H1 (cell line): ENCODE measurements at regions not wholly inside any gene's neighbourhood (a gene's known extent, or its start where the extent isn't known, plus 50 kb on each side); places are given as distances from the start of the nearest gene placed in this dataset.

Experiments
- CTCF ChIA-PET: fragments of 300-600 bp; sonication (Branson Sonifier 250); formaldehyde crosslinking; loops from one replicate; lab custom pipeline; 2021; ENCODE audit not compliant: partially characterized antibody; lab: Charles Lee
- POLR2A ChIA-PET: fragments of 300-600 bp; sonication (Branson Sonifier 250); formaldehyde crosslinking; loops from one replicate; lab custom pipeline; 2021; ENCODE audit warnings: inconsistent platforms; ENCODE audit not compliant: partially characterized antibody; lab: Charles Lee
- DNase-seq, 2 experiments: peaks; one replicate each; pipeline versions ENCODE4 v3.0.0 to v3.0.0-alpha.2; 2010 to 2022; ENCODE audit warnings: low spot score in 2 of 2, low read depth in 1 of 2, mixed read lengths in 1 of 2
- FAIRE-seq: peaks from 2 replicates; lab custom pipeline; 2011; peaks lifted over from hg19 to GRCh38; lab: Jason Lieb, UNC
- H2AFZ ChIP-seq: 2 replicates; pipeline ENCODE4 v1.8.1; 2012; ENCODE audit warnings: low read length, inconsistent platforms
- H2AK5ac ChIP-seq: 2 replicates; pipeline ENCODE4 v1.6.1; 2013; ENCODE audit warnings: low read depth, low read length
- H2BK120ac ChIP-seq: replicated peaks from 2 replicates; pipeline ENCODE3; 2013; ENCODE audit warnings: low read depth, low read length, inconsistent platforms
- H2BK12ac ChIP-seq: 2 replicates; pipeline ENCODE4 v1.6.1; 2013; ENCODE audit warnings: low read depth, low read length
- H2BK15ac ChIP-seq: 2 replicates; pipeline ENCODE4 v1.6.1; 2013; ENCODE audit warnings: low read length
- H2BK20ac ChIP-seq: 2 replicates; pipeline ENCODE4 v1.6.1; 2013; ENCODE audit warnings: low read length
- H2BK5ac ChIP-seq: 2 replicates; pipeline ENCODE4 v1.6.1; 2013; ENCODE audit warnings: low read depth, low read length
- H3K14ac ChIP-seq: 2 replicates; pipeline ENCODE4 v1.6.1; 2013; ENCODE audit warnings: inconsistent platforms; ENCODE audit not compliant: insufficient read length
- H3K18ac ChIP-seq: 2 replicates; pipeline ENCODE4 v1.6.1; 2013; ENCODE audit warnings: low read length; ENCODE audit errors: extremely low read depth
- H3K23ac ChIP-seq: 2 replicates; pipeline ENCODE4 v1.6.1; 2013; ENCODE audit warnings: inconsistent platforms; ENCODE audit not compliant: insufficient read length
- H3K23me2 ChIP-seq: 2 replicates; pipeline ENCODE4 v1.6.1; 2013; ENCODE audit warnings: low read depth, low read length
- H3K27ac ChIP-seq: 2 replicates; pipeline ENCODE4 v1.6.1; 2011; ENCODE audit warnings: low read depth, low read length, inconsistent platforms
- H3K27me3 ChIP-seq, 4 experiments: replicated peaks in 1 of 4; 1 replicate in 1 of 4; 2 replicates in 3 of 4; pipeline versions ENCODE4 v1.6.1 to v1.8.1; 2011 to 2013; ENCODE audit warnings: low read length in 3 of 4, mild to moderate bottlenecking in 3 of 4, inconsistent platforms in 2 of 4, mixed read lengths in 2 of 4, moderate library complexity in 1 of 4; ENCODE audit not compliant: control insufficient read depth in 3 of 4, insufficient read depth in 3 of 4; ENCODE audit errors: extremely low read depth in 1 of 4
- H3K36me3 ChIP-seq, 4 experiments: 2 replicates each; pipeline versions ENCODE4 v1.6.1 to v1.8.1; 2011 to 2013; ENCODE audit warnings: mild to moderate bottlenecking in 4 of 4, low read length in 3 of 4, moderate library complexity in 2 of 4, control low read depth in 1 of 4, inconsistent platforms in 1 of 4; ENCODE audit not compliant: insufficient read depth in 4 of 4, control insufficient read depth in 2 of 4
- H3K4ac ChIP-seq: replicated peaks from 2 replicates; pipeline ENCODE3; 2013; ENCODE audit warnings: low read length, low read depth, mixed read lengths, inconsistent platforms; ENCODE audit not compliant: insufficient read length
- H3K4me1 ChIP-seq, 4 experiments: replicated peaks in 1 of 4; 1 replicate in 1 of 4; 2 replicates in 3 of 4; pipeline versions ENCODE4 v1.6.1 to v1.8.1; 2011 to 2013; ENCODE audit warnings: low read length in 3 of 4, inconsistent platforms in 2 of 4, mixed read lengths in 1 of 4; ENCODE audit not compliant: insufficient read depth in 4 of 4, control insufficient read depth in 3 of 4
- H3K4me2 ChIP-seq, 2 experiments: 2 replicates each; pipeline versions ENCODE4 v1.6.1 to v1.8.1; 2011 to 2013; ENCODE audit warnings: low read depth in 2 of 2, low read length in 2 of 2, control low read depth in 1 of 2, inconsistent platforms in 1 of 2, mild to moderate bottlenecking in 1 of 2; ENCODE audit not compliant: insufficient read depth in 1 of 2
- H3K4me3 ChIP-seq, 4 experiments: fragments of 200-600, 300-600 bp in 1 of 4; sonication (generic), shearing (Covaris generic), sonication (Bioruptor Twin) in 1 of 4; 2 replicates each; pipeline versions ENCODE4 v1.5.1 to v1.8.1; 2011 to 2016; ENCODE audit warnings: low read length in 4 of 4, low read depth in 3 of 4, control low read depth in 2 of 4, inconsistent platforms in 2 of 4, mild to moderate bottlenecking in 2 of 4, mixed read lengths in 1 of 4, moderate library complexity in 1 of 4; ENCODE audit not compliant: insufficient read depth in 2 of 4; ENCODE audit errors: extremely low read depth in 1 of 4
- H3K56ac ChIP-seq: replicated peaks from 2 replicates; pipeline ENCODE3; 2013; ENCODE audit warnings: low read depth, mild to moderate bottlenecking, mixed read lengths, low read length, inconsistent platforms; ENCODE audit not compliant: insufficient read length
- H3K79me1 ChIP-seq: 2 replicates; pipeline ENCODE4 v1.6.1; 2013; ENCODE audit warnings: low read depth, low read length, control low read depth
- H3K79me2 ChIP-seq, 2 experiments: 2 replicates each; pipeline versions ENCODE4 v1.6.1 to v1.8.1; 2012 to 2013; ENCODE audit warnings: low read length in 2 of 2, mild to moderate bottlenecking in 2 of 2, inconsistent platforms in 1 of 2; ENCODE audit not compliant: insufficient read depth in 2 of 2, control insufficient read depth in 1 of 2
- H3K9ac ChIP-seq, 4 experiments: replicated peaks in 1 of 4; 1 replicate in 1 of 4; 2 replicates in 3 of 4; pipeline versions ENCODE4 v1.6.1 to v1.8.1; 2011 to 2013; ENCODE audit warnings: low read depth in 3 of 4, low read length in 3 of 4, control low read depth in 2 of 4, mild to moderate bottlenecking in 2 of 4, moderate library complexity in 2 of 4, inconsistent platforms in 1 of 4; ENCODE audit errors: extremely low read depth in 1 of 4
- H3K9me3 ChIP-seq, 2 experiments: 2 replicates each; pipeline versions ENCODE4 v1.6.1 to v1.8.1; 2012 to 2013; ENCODE audit warnings: mild to moderate bottlenecking in 2 of 2, moderate library complexity in 2 of 2, control low read depth in 1 of 2, inconsistent platforms in 1 of 2, low read depth in 1 of 2, low read length in 1 of 2, mixed read lengths in 1 of 2; ENCODE audit not compliant: insufficient read depth in 2 of 2
- H4K20me1 ChIP-seq, 2 experiments: replicated peaks in 1 of 2; 2 replicates each; pipeline versions ENCODE3 to v1.8.1; 2011 to 2013; ENCODE audit warnings: inconsistent platforms in 2 of 2, low read length in 2 of 2, mild to moderate bottlenecking in 1 of 2; ENCODE audit not compliant: insufficient read depth in 2 of 2, control insufficient read depth in 1 of 2
- H4K5ac ChIP-seq: 2 replicates; pipeline ENCODE4 v1.6.1; 2013; ENCODE audit warnings: low read length, low read depth, mixed read lengths, inconsistent platforms; ENCODE audit not compliant: insufficient read length
- H4K8ac ChIP-seq: 2 replicates; pipeline ENCODE4 v1.8.0; 2013; ENCODE audit warnings: mild to moderate bottlenecking, moderate library complexity, low read length, inconsistent platforms; ENCODE audit not compliant: insufficient read depth; ENCODE audit errors: extremely low read depth
- H4K91ac ChIP-seq: replicated peaks from 2 replicates; pipeline ENCODE3; 2013; ENCODE audit warnings: low read length, mixed read lengths, inconsistent platforms; ENCODE audit not compliant: insufficient read length
- ASH2L ChIP-seq: fragments of 200-600, 300-600 bp; sonication (generic); IDR thresholded peaks from one replicate; pipeline ENCODE4 v1.7.1; 2017; ENCODE audit warnings: low read length
- CBX8 ChIP-seq: fragments of 300-800, 300-1000 bp; sonication (generic); IDR thresholded peaks from 2 replicates; pipeline ENCODE4 v1.7.1; 2016; ENCODE audit warnings: low read depth, low read length, borderline replicate concordance
- EP300 ChIP-seq, 2 experiments: IDR thresholded peaks; 1 replicate in 1 of 2; 2 replicates in 1 of 2; pipeline ENCODE4 v1.6.1; 2011 to 2012; ENCODE audit warnings: low read depth in 2 of 2, low read length in 2 of 2, mild to moderate bottlenecking in 2 of 2, borderline replicate concordance in 1 of 2, inconsistent platforms in 1 of 2, moderate library complexity in 1 of 2
- POLR2A ChIP-seq, 2 experiments: IDR thresholded peaks; 1 replicate in 1 of 2; 2 replicates in 1 of 2; pipeline ENCODE4 v1.6.1; 2011; ENCODE audit warnings: low read depth in 2 of 2, low read length in 2 of 2, mild to moderate bottlenecking in 2 of 2; ENCODE audit errors: control extremely low read depth in 1 of 2
- SIX5 ChIP-seq: IDR thresholded peaks from 2 replicates; pipeline ENCODE4 v1.6.1; 2011; ENCODE audit warnings: mild to moderate bottlenecking, low read depth, low read length
- SP1 ChIP-seq: IDR thresholded peaks from 2 replicates; pipeline ENCODE4 v1.6.1; 2011; ENCODE audit warnings: low read depth, low read length
- TAF7 ChIP-seq: optimal IDR thresholded peaks from 2 replicates; pipeline ENCODE3; 2011; ENCODE audit warnings: low read depth, mild to moderate bottlenecking, inconsistent platforms, low read length, moderate library complexity, borderline replicate concordance
- TBP ChIP-seq: IDR thresholded peaks from 2 replicates; pipeline ENCODE4 v1.6.1; 2011; ENCODE audit warnings: low read depth, low read length, improper control_type of control experiment
- TF ChIP-seq, protein P1 (sequence below), 3 experiments: IDR thresholded peaks; 1 replicate in 2 of 3; 2 replicates in 1 of 3; pipeline versions ENCODE4 v1.5.1 to v1.6.1; 2011; ENCODE audit warnings: low read length in 3 of 3, mild to moderate bottlenecking in 3 of 3, inconsistent platforms in 2 of 3, low read depth in 1 of 3, moderate library complexity in 1 of 3; ENCODE audit not compliant: insufficient read depth in 1 of 3; ENCODE audit errors: control extremely low read depth in 1 of 3

DNA sequence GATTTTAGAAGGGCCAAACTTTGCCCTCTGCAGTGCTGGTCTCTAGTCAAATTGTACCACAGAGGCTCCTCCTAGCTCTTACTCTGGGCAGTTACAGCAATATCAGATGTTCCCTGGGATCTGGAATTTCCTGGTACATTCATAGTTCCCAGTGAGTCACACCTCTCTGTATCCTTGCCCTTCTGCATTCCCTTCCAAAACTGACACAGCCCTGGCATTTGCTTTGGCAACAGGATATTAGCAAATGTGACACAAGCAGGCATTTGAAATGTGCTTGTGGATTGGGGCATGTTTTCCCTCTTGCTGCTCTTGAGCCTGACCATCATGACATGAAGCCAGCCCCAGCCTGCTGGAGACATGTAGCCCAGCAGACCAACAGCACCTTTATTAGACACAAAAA is 284.7 kb upstream of the AKR1E2 start:
- H3K27ac ChIP-seq, result no peak overlapping the region
- no peak overlapping the region for H2BK20ac ChIP-seq
- H3K9me3 ChIP-seq, result peaks cover 3 to 6% of the 10 kb centered on the region in 2 experiments; a peak in 2 of 4 replicates
- no peak overlapping the region for H3K14ac ChIP-seq
- H4K5ac ChIP-seq, result no peak overlapping the region
- no peak overlapping the region for H4K8ac ChIP-seq
- DNase-seq (no peak), FAIRE-seq (no peak)
- H3K18ac ChIP-seq, result no peak overlapping the region
- H2BK15ac ChIP-seq, result no peak overlapping the region
- ChIA-PET POLR2A (no interaction called here), CTCF (interaction anchor here (0.8 kb wide), 1 partner anchor 231 kb away, joined by 3 read pairs; no protein-coding TSS in a partner anchor)
- H3K79me1 ChIP-seq, result no peaks in the 10 kb centered on the region
- H3K4me2 ChIP-seq, result no peak overlapping the region
- H2BK120ac ChIP-seq, result no peak overlapping the region
- H3K79me2 ChIP-seq, result no peaks in the 10 kb centered on the region
- no peak overlapping the region for H3K23ac ChIP-seq
- H3K23me2 ChIP-seq, result no peaks in the 10 kb centered on the region
- no peak overlapping the region for H2AFZ ChIP-seq
- H3K27me3 ChIP-seq, result no peaks in the 10 kb centered on the region
- H4K91ac ChIP-seq, result no peak overlapping the region
- no peaks in the 10 kb centered on the region for H4K20me1 ChIP-seq
- no peak overlapping the region for H3K56ac ChIP-seq
- H3K9ac ChIP-seq, result no peak overlapping the region
- H3K4me1 ChIP-seq, result no peaks in the 10 kb centered on the region
- H2BK5ac ChIP-seq, result no peak overlapping the region
- no peak overlapping the region for H2AK5ac ChIP-seq
- TF ChIP-seq TBP (no peak), CBX8 (no peak), EP300 (IDR thresholded peaks at IDR 0.05; ENCODE audit: borderline replicate concordance in 1 of 2, low read depth in 2 of 2, low read length in 2 of 2) (no peak), TAF7 (no peak), ASH2L (no peak), SP1 (no peak), POLR2A (IDR thresholded peaks at IDR 0.05; ENCODE audit: control extremely low read depth in 1 of 2, low read depth in 2 of 2, low read length in 2 of 2) (no peak), SIX5 (no peak)
- TF ChIP-seq, protein P1, sequence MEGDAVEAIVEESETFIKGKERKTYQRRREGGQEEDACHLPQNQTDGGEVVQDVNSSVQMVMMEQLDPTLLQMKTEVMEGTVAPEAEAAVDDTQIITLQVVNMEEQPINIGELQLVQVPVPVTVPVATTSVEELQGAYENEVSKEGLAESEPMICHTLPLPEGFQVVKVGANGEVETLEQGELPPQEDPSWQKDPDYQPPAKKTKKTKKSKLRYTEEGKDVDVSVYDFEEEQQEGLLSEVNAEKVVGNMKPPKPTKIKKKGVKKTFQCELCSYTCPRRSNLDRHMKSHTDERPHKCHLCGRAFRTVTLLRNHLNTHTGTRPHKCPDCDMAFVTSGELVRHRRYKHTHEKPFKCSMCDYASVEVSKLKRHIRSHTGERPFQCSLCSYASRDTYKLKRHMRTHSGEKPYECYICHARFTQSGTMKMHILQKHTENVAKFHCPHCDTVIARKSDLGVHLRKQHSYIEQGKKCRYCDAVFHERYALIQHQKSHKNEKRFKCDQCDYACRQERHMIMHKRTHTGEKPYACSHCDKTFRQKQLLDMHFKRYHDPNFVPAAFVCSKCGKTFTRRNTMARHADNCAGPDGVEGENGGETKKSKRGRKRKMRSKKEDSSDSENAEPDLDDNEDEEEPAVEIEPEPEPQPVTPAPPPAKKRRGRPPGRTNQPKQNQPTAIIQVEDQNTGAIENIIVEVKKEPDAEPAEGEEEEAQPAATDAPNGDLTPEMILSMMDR (IDR thresholded peaks at IDR 0.05; ENCODE audit: control extremely low read depth in 1 of 3, insufficient read depth in 1 of 3, low read depth in 1 of 3, low read length in 3 of 3), result no peak
- no peak overlapping the region for H3K4me3 ChIP-seq
- H3K4ac ChIP-seq, result no peak overlapping the region
- H2BK12ac ChIP-seq, result no peak overlapping the region
- H3K36me3 ChIP-seq, result no peaks in the 10 kb centered on the region
